DOHH2 (cell line): ENCODE measurements at regions not wholly inside any gene's neighbourhood (a gene's known extent, or its start where the extent isn't known, plus 50 kb on each side); places are given as distances from the start of the nearest gene placed in this dataset.

Experiments used
- CTCF ChIP-seq: fragments of 200-600 bp; sonication (generic); IDR thresholded peaks from one replicate; pipeline ENCODE4 v1.5.1; 2014; ENCODE audit warnings: antibody characterized with exemption, mild to moderate bottlenecking, low read depth, low read length; ENCODE audit not compliant: poor library complexity, severe bottlenecking
- EZH2phosphoT487 ChIP-seq: fragments of 200-600 bp; sonication (generic); IDR thresholded peaks from 2 replicates; pipeline ENCODE4 v1.6.1; 2017; ENCODE audit warnings: borderline replicate concordance, mild to moderate bottlenecking, antibody characterized with exemption, low read length, moderate library complexity, mixed read lengths

- TF ChIP-seq CTCF (no peak), EZH2phosphoT487 (no peak)
Measured at GRCh38 chr6:43970068-43970912, 157.0 kb downstream of the MRPL14 start.
